GM19351 (cell line): ENCODE measurements at regions not wholly inside any gene's neighbourhood (a gene's known extent, or its start where the extent isn't known, plus 50 kb on each side); places are given as distances from the start of the nearest gene placed in this dataset.

ENCODE experiments used
- ATAC-seq: cut with Tn5 transposase; IDR thresholded peaks from one replicate; pipeline ENCODE4 v1.9.1; 2021; ENCODE audit warnings: mild to moderate bottlenecking, moderate library complexity; ENCODE audit not compliant: unreplicated experiment

DNA sequence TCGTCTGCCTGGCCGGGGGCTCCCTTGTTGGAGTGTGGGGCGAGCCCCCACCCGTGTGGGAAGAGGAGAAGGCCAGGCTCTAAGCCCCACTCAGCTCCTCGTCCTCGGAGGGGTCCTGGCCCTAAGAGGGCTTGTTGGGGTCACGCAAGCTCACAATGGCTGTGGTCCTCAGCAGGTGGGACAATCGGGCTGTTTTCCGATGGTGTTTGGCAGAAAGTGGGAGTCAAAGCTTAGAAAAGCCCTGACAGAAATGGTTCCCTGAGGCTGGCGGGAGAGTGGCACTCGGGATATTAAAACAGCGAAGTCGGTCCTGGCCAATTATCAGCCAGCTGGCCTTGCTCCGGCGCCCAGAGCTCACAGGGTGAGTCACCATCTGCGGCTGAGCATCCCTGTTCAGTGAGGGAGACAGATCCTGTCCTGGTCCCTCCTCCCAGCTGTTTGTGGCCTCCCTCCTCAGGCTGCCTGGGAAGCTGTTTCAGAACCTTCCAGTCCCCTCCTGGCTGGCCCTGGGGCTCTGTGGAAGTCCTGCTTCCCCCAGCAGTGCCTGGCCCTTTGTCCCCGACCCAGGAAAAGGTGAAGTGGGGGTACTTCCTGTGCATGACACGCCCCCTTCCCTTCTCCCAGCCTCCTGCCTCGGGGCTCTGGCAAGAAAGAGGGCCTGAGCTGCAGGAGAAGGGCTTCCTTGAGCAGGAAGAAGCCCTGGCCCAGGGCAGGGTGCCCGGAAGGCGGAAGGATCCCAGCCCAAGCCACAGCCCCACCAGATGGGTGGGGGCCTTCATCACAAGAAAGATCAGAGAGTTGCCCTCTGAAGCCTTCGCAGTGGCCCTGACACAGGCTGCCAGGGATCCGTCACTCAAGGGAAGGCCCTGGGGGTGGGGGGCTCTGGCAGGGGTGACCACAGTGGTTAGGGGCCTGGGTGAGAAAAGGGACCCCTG lies 53.6 kb upstream of the BHLHE23 start:
- ATAC-seq: no peak

DNA sequence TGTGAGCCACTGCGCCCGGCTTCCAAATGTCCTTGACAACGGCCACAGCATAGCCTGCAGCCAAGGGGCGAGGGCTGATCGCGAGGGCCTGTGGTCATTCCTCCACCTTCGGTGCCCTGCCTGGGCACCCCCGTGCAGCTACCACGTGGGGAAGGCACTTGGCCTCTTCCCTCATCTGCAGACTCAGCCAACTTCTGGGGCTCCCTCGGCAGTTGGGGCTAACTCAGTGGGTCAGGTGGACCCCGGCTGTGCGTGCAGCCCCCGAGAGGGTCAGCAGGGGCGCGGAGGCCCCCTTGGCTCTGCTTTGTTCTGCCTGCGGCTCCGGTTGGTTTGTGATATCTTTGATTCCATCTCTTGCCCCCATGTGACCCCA lies 52.9 kb upstream of the BHLHE23 start:
- no peak for ATAC-seq

GRCh38 chr20:63058696-63059335 lies 52.1 kb upstream of the BHLHE23 start:
- no peak for ATAC-seq

- no peak for ATAC-seq
Measured at GRCh38 chr20:63057171-63058117, 50.7 kb upstream of the BHLHE23 start.

DNA sequence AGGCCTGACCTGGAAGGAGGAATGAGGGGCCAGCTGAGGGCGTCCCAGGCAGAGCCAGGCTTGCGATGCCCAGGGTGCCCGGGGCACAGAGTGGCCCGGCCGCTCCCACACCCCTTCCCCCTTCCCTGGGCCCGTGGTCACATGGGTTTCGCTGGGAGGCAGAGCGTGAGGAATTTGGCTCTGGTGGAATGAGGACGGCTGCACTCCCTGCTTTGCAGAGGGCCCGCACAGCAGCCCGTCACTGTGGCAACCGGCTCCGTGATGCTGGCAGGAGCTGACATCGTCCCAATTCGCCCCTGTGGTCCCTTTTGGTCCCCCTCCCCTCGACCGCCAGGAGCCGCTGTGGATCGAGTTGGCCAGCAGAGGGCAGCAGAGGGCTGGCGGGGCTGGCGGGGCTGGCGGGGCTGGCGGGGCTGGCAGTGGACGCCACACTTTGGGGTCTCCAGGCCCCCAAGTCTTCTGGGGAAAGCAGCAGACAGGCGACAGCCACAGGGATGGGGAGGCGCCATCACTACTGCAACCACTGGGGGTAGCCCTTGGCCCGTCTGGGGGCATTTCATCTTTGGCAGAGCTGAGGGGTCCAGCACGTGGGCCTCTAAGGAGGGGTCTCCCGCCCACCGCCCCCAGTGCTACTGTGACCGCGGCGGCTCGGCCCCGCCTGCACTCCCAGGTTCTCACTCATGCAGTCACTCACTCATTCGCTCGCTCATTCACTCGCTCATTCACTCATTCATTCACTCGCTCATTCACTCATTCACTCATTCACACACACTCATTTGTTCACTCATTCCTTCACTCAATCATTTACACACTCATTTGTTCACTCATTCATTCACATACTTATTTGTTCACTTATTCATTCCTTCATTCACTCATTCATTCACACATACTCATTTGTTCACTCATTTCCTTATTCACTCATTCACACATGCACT lies 49.7 kb upstream of the BHLHE23 start:
- ATAC-seq: no peak
